ENCODE measurements at regions not wholly inside any gene's neighbourhood (a gene's known extent, or its start where the extent isn't known, plus 50 kb on each side); places are given as distances from the start of the nearest gene placed in this dataset.
"Not testable (repeated sequence)": the region's sequence is repeated elsewhere in the genome, so short reads cannot be mapped to it uniquely, and the experiment has no call there.

- no peak for DNase-seq (ENCODE audit: low read depth)
- H3K4me3 ChIP-seq (ENCODE audit: low read depth, low read length), result no peak overlapping the region
Observed at GRCh38 chr5:152051499-152052454, 127.1 kb upstream of the GLRA1 start.

DNA sequence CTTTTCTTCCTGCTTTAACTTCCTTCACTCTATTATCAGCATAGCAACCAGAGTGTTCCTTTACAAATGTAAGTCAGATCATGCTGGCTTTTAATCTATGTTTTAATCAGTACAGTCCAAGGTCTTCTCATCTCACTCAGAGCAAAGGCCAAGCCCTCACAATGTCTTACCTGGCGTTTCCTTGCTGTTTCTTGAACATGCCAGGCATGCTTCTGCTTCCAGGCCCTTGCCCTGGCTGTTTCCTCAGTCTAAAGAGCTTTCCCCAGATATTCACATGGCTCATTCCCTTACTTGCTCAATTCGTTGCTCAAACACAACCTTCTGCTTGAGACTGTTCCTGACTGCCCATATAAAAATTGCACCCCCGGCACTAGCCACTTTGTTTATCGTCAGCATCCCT is 121.7 kb upstream of the GLRA1 start:
- no peak for DNase-seq (ENCODE audit: low read depth)
- TF ChIP-seq, protein P1, sequence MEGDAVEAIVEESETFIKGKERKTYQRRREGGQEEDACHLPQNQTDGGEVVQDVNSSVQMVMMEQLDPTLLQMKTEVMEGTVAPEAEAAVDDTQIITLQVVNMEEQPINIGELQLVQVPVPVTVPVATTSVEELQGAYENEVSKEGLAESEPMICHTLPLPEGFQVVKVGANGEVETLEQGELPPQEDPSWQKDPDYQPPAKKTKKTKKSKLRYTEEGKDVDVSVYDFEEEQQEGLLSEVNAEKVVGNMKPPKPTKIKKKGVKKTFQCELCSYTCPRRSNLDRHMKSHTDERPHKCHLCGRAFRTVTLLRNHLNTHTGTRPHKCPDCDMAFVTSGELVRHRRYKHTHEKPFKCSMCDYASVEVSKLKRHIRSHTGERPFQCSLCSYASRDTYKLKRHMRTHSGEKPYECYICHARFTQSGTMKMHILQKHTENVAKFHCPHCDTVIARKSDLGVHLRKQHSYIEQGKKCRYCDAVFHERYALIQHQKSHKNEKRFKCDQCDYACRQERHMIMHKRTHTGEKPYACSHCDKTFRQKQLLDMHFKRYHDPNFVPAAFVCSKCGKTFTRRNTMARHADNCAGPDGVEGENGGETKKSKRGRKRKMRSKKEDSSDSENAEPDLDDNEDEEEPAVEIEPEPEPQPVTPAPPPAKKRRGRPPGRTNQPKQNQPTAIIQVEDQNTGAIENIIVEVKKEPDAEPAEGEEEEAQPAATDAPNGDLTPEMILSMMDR (conservative IDR thresholded peaks at IDR 0.05; ENCODE audit: low read depth, low read length), result no peak
- no peak overlapping the region for H3K4me3 ChIP-seq (ENCODE audit: low read depth, low read length)

More at GRCh38 chr5:152051499-152052454, 127.1 kb upstream of the GLRA1 start:
- TF ChIP-seq, protein P1 (conservative IDR thresholded peaks at IDR 0.05; ENCODE audit: low read depth, low read length), result no peak

DNA sequence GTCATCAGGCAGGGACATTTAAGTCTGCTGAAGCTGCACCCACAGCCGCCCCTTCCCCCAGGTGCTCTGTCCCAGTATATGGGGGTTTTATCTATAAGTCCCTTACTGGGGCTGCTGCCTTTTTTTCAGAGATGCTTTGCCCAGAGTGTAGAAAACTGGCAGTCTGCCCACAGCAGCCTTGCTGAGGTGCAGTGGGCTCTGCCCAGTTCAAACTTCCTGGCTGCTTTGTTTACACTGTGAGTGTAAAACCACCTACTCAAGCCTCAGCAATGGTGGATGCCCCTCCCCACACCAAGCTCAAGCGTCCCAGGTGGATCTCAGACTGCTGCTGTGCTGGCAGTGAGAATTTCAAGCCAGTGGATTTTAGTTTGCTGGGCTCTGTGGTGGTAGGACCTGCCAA is 114.2 kb upstream of the GLRA1 start:
- DNase-seq (ENCODE audit: low read depth); H3K4me3 ChIP-seq (ENCODE audit: low read depth, low read length): not testable (repeated sequence)

DNA sequence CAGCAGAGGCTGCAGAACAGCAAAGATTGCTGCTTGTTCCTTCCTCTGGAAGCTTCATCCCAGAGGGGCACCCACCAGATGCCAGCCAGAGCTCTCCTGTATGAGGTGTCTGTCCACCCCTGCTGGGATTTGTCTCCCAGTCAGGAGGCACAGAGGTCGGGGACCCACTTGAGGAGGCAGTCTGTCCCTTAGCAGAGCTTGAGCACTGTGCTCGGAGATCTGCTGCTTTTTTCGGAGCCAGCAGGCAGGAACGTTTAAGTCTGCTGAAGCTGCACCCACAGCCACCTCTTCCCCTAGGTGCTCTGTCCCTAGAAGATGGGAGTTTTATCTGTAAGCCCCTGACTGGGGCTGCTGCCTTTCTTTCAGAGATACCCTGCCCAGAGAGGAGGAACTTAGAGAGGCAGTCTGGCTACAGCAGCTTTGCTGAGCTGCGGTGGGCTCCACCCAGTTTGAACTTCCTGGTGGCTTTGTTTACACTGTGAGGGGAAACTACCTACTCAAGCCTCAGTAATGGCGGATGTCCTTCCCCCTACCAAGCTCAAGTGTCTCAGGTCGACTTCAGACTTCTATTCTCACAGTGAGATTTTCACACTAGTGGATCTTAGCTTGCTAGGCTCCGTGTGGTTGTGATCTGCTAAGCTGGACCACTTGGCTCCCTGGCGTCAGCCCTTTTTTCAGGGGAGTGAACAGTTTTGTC is 101.8 kb upstream of the GLRA1 start:
- H3K4me3 ChIP-seq (ENCODE audit: low read depth, low read length); DNase-seq (ENCODE audit: low read depth): not testable (repeated sequence)

DNA sequence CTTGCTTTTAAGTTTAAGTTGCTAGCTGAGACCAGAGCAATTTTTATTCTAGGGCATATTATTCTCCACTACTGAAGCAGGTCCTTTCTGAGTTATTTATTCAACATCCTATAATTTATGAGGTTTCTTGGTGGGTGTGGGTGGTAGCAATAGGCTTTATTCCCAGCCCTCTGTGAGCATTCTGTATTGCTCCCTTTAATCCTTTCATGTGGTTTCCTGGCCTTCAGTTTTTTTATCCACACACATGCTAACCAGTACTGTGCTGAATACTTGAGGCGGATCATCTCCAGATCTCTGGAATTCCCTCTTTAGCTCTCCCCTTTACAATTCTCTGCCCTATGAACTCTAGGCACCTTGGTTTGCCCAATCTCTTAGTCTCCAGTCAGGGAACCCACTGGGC is 91.8 kb upstream of the GLRA1 start:
- TF ChIP-seq, protein P1 (conservative IDR thresholded peaks at IDR 0.05; ENCODE audit: low read depth, low read length), result no peak
- no peak overlapping the region for H3K4me3 ChIP-seq (ENCODE audit: low read depth, low read length)
- no peak for DNase-seq (ENCODE audit: low read depth)

- H3K4me3 ChIP-seq (ENCODE audit: low read depth, low read length), result no peak overlapping the region
- TF ChIP-seq, protein P1 (conservative IDR thresholded peaks at IDR 0.05; ENCODE audit: low read depth, low read length), result no peak
- no peak for DNase-seq (ENCODE audit: low read depth)
Observed at GRCh38 chr5:152007653-152008335, 83.1 kb upstream of the GLRA1 start.

DNA sequence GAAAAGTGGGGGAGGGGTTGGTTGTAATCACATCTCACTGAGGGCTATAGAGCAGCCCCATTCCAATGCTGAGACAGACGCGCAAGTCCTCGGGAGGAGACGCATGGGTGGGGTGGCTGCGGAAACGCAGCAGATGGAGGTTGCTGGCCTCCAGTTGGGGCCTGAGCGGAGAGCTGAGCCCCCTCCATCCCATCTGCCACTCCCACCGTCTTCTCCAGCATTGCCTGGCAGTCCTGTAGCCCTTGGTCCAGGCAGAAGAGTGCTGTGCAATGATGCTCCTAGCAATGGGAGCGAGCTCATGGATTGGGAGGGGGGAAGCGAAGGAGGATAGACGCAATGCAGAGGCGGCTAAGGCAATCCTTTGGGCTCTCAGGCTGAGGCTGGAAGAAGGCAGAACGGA is 79.4 kb upstream of the GLRA1 start:
- TF ChIP-seq, protein P1 (conservative IDR thresholded peaks at IDR 0.05; ENCODE audit: low read depth, low read length), result no peak
- no peak overlapping the region for H3K4me3 ChIP-seq (ENCODE audit: low read depth, low read length)
- DNase-seq (ENCODE audit: low read depth), result no peak
